ENCODE measurements at regions not wholly inside any gene's neighbourhood (a gene's known extent, or its start where the extent isn't known, plus 50 kb on each side); places are given as distances from the start of the nearest gene placed in this dataset.

GRCh38 chr1:34277150-34277549 is 100.4 kb downstream of the C1orf94 start:
- WGBS, 4 donors, result 74 to 100% (median 84%) methylated on average over 2 of the region's 2 CpGs
- no peak overlapping the region for H3K4me3 ChIP-seq

GRCh38 chr1:34278211-34278610 is 101.5 kb downstream of the C1orf94 start:
- WGBS, 4 donors, result 86 to 88% (median 87%) methylated on average over 4 of the region's 4 CpGs
- Histone ChIP-seq H3K9me3 (replicated peaks in 1 of 3) (no peaks in the 10 kb centered on the region), H3K4me3 (no peak overlapping the region), H3K27me3 (no peaks in the 10 kb centered on the region), H3K27ac (no peak overlapping the region), H3K36me3 (replicated peaks in 1 of 2) (no peaks in the 10 kb centered on the region), H3K4me1 (replicated peaks in 1 of 2) (no peaks in the 10 kb centered on the region)
- TF ChIP-seq, protein P1, sequence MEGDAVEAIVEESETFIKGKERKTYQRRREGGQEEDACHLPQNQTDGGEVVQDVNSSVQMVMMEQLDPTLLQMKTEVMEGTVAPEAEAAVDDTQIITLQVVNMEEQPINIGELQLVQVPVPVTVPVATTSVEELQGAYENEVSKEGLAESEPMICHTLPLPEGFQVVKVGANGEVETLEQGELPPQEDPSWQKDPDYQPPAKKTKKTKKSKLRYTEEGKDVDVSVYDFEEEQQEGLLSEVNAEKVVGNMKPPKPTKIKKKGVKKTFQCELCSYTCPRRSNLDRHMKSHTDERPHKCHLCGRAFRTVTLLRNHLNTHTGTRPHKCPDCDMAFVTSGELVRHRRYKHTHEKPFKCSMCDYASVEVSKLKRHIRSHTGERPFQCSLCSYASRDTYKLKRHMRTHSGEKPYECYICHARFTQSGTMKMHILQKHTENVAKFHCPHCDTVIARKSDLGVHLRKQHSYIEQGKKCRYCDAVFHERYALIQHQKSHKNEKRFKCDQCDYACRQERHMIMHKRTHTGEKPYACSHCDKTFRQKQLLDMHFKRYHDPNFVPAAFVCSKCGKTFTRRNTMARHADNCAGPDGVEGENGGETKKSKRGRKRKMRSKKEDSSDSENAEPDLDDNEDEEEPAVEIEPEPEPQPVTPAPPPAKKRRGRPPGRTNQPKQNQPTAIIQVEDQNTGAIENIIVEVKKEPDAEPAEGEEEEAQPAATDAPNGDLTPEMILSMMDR (IDR thresholded peaks at IDR 0.05), result no peak
- no peak for TF ChIP-seq POLR2A (IDR thresholded peaks at IDR 0.05)
- no peak for DNase-seq
- intact Hi-C loops (cut with DNase I), result no loop called here

More at GRCh38 chr1:34277150-34277549, 100.4 kb downstream of the C1orf94 start:
- TF ChIP-seq, protein P1 (IDR thresholded peaks at IDR 0.05), result no peak
- H3K4me1 ChIP-seq (replicated peaks in 1 of 2), result no peaks in the 10 kb centered on the region
- H3K27ac ChIP-seq, result no peak overlapping the region
- no peaks in the 10 kb centered on the region for H3K27me3 ChIP-seq
- H3K9me3 ChIP-seq (replicated peaks in 1 of 3), result no peaks in the 10 kb centered on the region
- intact Hi-C loops (cut with DNase I), result no loop called here
- H3K36me3 ChIP-seq (replicated peaks in 1 of 2), result no peaks in the 10 kb centered on the region
- DNase-seq, result no peak

DNA sequence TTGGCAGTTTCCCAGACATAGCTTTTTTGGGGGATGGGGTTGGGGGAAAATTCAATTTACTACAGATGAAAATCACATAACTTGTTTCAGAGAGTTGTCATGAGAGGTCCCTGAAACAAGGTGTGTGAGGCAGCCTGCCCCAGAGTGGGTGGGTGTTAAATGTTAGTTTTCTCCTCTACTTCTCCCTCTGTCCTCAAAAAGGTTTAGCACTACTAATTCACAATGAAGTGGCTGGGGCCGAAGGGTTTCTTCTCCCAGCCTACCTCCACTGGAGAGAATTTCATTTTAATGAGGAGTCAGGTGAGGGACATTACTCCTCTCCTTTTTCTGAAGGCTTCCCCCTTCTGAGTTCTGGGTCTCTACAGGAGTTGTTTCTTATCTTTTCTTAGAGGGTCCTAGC is 103.3 kb downstream of the C1orf94 start:
- intact Hi-C loops (cut with DNase I), result no loop called here
- Histone ChIP-seq H3K36me3 (replicated peaks in 1 of 2) (no peaks in the 10 kb centered on the region), H3K4me3 (no peak overlapping the region), H3K4me1 (replicated peaks in 1 of 2) (no peaks in the 10 kb centered on the region), H3K9me3 (replicated peaks in 1 of 3) (no peaks in the 10 kb centered on the region), H3K27me3 (no peaks in the 10 kb centered on the region), H3K27ac (no peak overlapping the region)
- TF ChIP-seq, protein P1 (IDR thresholded peaks at IDR 0.05), result no peak
- no peak for TF ChIP-seq POLR2A (IDR thresholded peaks at IDR 0.05)
- WGBS, 4 donors, result 62 to 90% (median 79%) methylated on average over 1 of the region's 1 CpG
- DNase-seq, result no peak

DNA sequence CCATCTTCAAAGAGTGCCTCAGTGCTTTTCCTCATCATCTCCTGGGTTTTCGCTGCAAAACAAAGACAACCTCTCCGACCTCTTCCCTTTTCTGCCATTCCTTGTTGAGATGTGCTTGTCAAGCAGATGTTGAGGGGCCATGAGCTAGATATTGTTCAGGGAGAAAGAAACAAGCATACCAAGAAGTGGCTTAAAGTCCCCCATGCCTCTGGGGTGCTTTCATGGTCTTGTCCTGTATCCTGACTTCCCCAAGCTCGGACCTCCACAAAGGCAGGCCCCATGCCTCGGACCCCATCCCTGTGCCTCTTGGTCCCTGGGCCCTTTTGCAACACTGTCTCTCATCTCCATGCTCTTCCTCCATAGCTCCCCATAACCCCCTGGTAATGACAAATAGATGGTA is 103.8 kb downstream of the C1orf94 start:
- Histone ChIP-seq H3K27ac (no peak overlapping the region), H3K36me3 (replicated peaks in 1 of 2) (no peaks in the 10 kb centered on the region), H3K4me1 (replicated peaks in 1 of 2) (no peaks in the 10 kb centered on the region), H3K9me3 (replicated peaks in 1 of 3) (no peaks in the 10 kb centered on the region), H3K27me3 (no peaks in the 10 kb centered on the region), H3K4me3 (no peak overlapping the region)
- intact Hi-C loops (cut with DNase I), result no loop called here
- no peak for DNase-seq
- 71 to 82% (median 79%) methylated on average over 4 of the region's 4 CpGs for whole genome bisulfite sequencing, 4 donors
- TF ChIP-seq, protein P1 (IDR thresholded peaks at IDR 0.05), result no peak
- no peak for TF ChIP-seq POLR2A (IDR thresholded peaks at IDR 0.05)

Data from adrenal gland (tissue), 9 donors.